T-helper 2 cell treated with Interferon-gamma antibody and Interleukin-4, amounts not matched to agents 5 μg/mL and 100 μg/mL, for 36 hours (primary cell): ENCODE measurements at regions not wholly inside any gene's neighbourhood (a gene's known extent, or its start where the extent isn't known, plus 50 kb on each side); places are given as distances from the start of the nearest gene placed in this dataset.
"Not testable (repeated sequence)": the region's sequence is repeated elsewhere in the genome, so short reads cannot be mapped to it uniquely, and the experiment has no call there.

Source experiments
- DNase-seq: peaks from one replicate; pipeline ENCODE4 v3.0.0; 2021; ENCODE audit warnings: low spot score
- H3K27ac Mint-ChIP-seq: one replicate; pipeline ENCODE4 v1.8.0; 2021; ENCODE audit warnings: mild to moderate bottlenecking, mixed read lengths
- H3K27me3 Mint-ChIP-seq: one replicate; pipeline ENCODE4 v1.8.0; 2021; ENCODE audit warnings: low read depth, mixed read lengths
- H3K36me3 Mint-ChIP-seq: one replicate; pipeline ENCODE4 v1.8.0; 2021; ENCODE audit warnings: low read depth, mixed read lengths
- H3K4me1 Mint-ChIP-seq: one replicate; pipeline ENCODE4 v1.8.0; 2021; ENCODE audit warnings: low read depth, mixed read lengths
- H3K4me3 Mint-ChIP-seq: one replicate; pipeline ENCODE4 v1.8.0; 2022; ENCODE audit warnings: mild to moderate bottlenecking, moderate library complexity, mixed read lengths
- H3K9me3 Mint-ChIP-seq: one replicate; pipeline ENCODE4 v1.8.0; 2021; ENCODE audit warnings: mixed read lengths

- no peaks in the 10 kb centered on the region for H3K36me3 Mint-ChIP-seq
These were observed 177.8 kb upstream of the ATP6AP2 start for GRCh38 chrX:40402831-40403533.

GRCh38 chrX:40395102-40395501 is 185.7 kb upstream of the ATP6AP2 start:
- H3K36me3 Mint-ChIP-seq, result no peaks in the 10 kb centered on the region
- H3K4me1 Mint-ChIP-seq, result no peaks in the 10 kb centered on the region
- DNase-seq, result no peak
- no peaks in the 10 kb centered on the region for H3K27me3 Mint-ChIP-seq
- H3K27ac Mint-ChIP-seq, result no peak overlapping the region
- H3K9me3 Mint-ChIP-seq, result no peaks in the 10 kb centered on the region
- no peak overlapping the region for H3K4me3 Mint-ChIP-seq

More at GRCh38 chrX:40402831-40403533, 177.8 kb upstream of the ATP6AP2 start:
- Mint-ChIP-seq H3K9me3 (peaks cover 1% of the 10 kb centered on the region), H3K27me3 (no peaks in the 10 kb centered on the region), H3K27ac (no peak overlapping the region), H3K4me1 (no peaks in the 10 kb centered on the region), H3K4me3 (no peak overlapping the region)
- DNase-seq, result no peak

- H3K4me3 Mint-ChIP-seq, result no peak overlapping the region
- DNase-seq, result no peak
- no peaks in the 10 kb centered on the region for H3K36me3 Mint-ChIP-seq
- no peaks in the 10 kb centered on the region for H3K4me1 Mint-ChIP-seq
- no peaks in the 10 kb centered on the region for H3K27me3 Mint-ChIP-seq
- H3K9me3 Mint-ChIP-seq, result no peaks in the 10 kb centered on the region
- no peak overlapping the region for H3K27ac Mint-ChIP-seq
These were observed 186.5 kb upstream of the ATP6AP2 start for GRCh38 chrX:40394302-40394701.

- H3K9me3 Mint-ChIP-seq, result no peaks in the 10 kb centered on the region
- H3K4me1 Mint-ChIP-seq, result no peaks in the 10 kb centered on the region
- H3K36me3 Mint-ChIP-seq, result no peaks in the 10 kb centered on the region
- no peak overlapping the region for H3K4me3 Mint-ChIP-seq
- no peak overlapping the region for H3K27ac Mint-ChIP-seq
- no peak for DNase-seq
- no peaks in the 10 kb centered on the region for H3K27me3 Mint-ChIP-seq
These were observed 188.2 kb upstream of the ATP6AP2 start for GRCh38 chrX:40392599-40392998.

GRCh38 chrX:40391662-40392061 is 189.1 kb upstream of the ATP6AP2 start:
- Mint-ChIP-seq H3K9me3 (no peaks in the 10 kb centered on the region), H3K4me1 (peaks cover 4% of the 10 kb centered on the region), H3K27ac (no peak overlapping the region), H3K27me3 (no peaks in the 10 kb centered on the region), H3K4me3 (no peak overlapping the region), H3K36me3 (no peaks in the 10 kb centered on the region)
- DNase-seq, result no peak

GRCh38 chrX:40389555-40389954 is 191.2 kb upstream of the ATP6AP2 start:
- Mint-ChIP-seq H3K9me3 (no peaks in the 10 kb centered on the region), H3K36me3 (no peaks in the 10 kb centered on the region), H3K4me1 (peaks cover 4% of the 10 kb centered on the region), H3K27ac (no peak overlapping the region), H3K27me3 (no peaks in the 10 kb centered on the region), H3K4me3 (no peak overlapping the region)
- no peak for DNase-seq

- Mint-ChIP-seq H3K27ac (no peak overlapping the region), H3K9me3 (no peaks in the 10 kb centered on the region), H3K36me3 (no peaks in the 10 kb centered on the region), H3K4me3 (no peak overlapping the region), H3K4me1 (peaks cover 4% of the 10 kb centered on the region), H3K27me3 (no peaks in the 10 kb centered on the region)
- no peak for DNase-seq
These were observed 192.3 kb upstream of the ATP6AP2 start for GRCh38 chrX:40388441-40388840.

GRCh38 chrX:40387869-40388268 is 192.9 kb upstream of the ATP6AP2 start:
- not testable (repeated sequence) for H3K4me3 Mint-ChIP-seq, H3K27me3 Mint-ChIP-seq, DNase-seq, H3K36me3 Mint-ChIP-seq, H3K9me3 Mint-ChIP-seq, H3K27ac Mint-ChIP-seq, H3K4me1 Mint-ChIP-seq

- H3K4me3 Mint-ChIP-seq, H3K9me3 Mint-ChIP-seq, H3K36me3 Mint-ChIP-seq, DNase-seq, H3K4me1 Mint-ChIP-seq, H3K27ac Mint-ChIP-seq, H3K27me3 Mint-ChIP-seq: not testable (repeated sequence)
These were observed 193.5 kb upstream of the ATP6AP2 start for GRCh38 chrX:40387311-40387710.

- Mint-ChIP-seq H3K27me3 (no peaks in the 10 kb centered on the region), H3K9me3 (no peaks in the 10 kb centered on the region), H3K36me3 (no peaks in the 10 kb centered on the region), H3K4me1 (peaks cover 4% of the 10 kb centered on the region), H3K27ac (no peak overlapping the region), H3K4me3 (no peak overlapping the region)
- no peak for DNase-seq
These were observed 195.1 kb upstream of the ATP6AP2 start for GRCh38 chrX:40385682-40386081.

GRCh38 chrX:40385256-40385655 is 195.5 kb upstream of the ATP6AP2 start:
- no peaks in the 10 kb centered on the region for H3K9me3 Mint-ChIP-seq
- H3K4me3 Mint-ChIP-seq, result no peak overlapping the region
- peaks cover 4% of the 10 kb centered on the region for H3K4me1 Mint-ChIP-seq
- no peak overlapping the region for H3K27ac Mint-ChIP-seq
- H3K36me3 Mint-ChIP-seq, result no peaks in the 10 kb centered on the region
- DNase-seq, result no peak
- H3K27me3 Mint-ChIP-seq, result no peaks in the 10 kb centered on the region

GRCh38 chrX:40383969-40384368 is 196.8 kb upstream of the ATP6AP2 start:
- no peaks in the 10 kb centered on the region for H3K9me3 Mint-ChIP-seq
- H3K27me3 Mint-ChIP-seq, result no peaks in the 10 kb centered on the region
- no peaks in the 10 kb centered on the region for H3K36me3 Mint-ChIP-seq
- peaks cover 4% of the 10 kb centered on the region for H3K4me1 Mint-ChIP-seq
- H3K4me3 Mint-ChIP-seq, result no peak overlapping the region
- H3K27ac Mint-ChIP-seq, result no peak overlapping the region
- no peak for DNase-seq

GRCh38 chrX:40383360-40383759 is 197.4 kb upstream of the ATP6AP2 start:
- Mint-ChIP-seq H3K9me3 (no peaks in the 10 kb centered on the region), H3K4me1 (peaks cover 4% of the 10 kb centered on the region), H3K4me3 (no peak overlapping the region), H3K27me3 (peaks cover 2% of the 10 kb centered on the region), H3K27ac (no peak overlapping the region), H3K36me3 (no peaks in the 10 kb centered on the region)
- no peak for DNase-seq

- Mint-ChIP-seq H3K9me3 (no peaks in the 10 kb centered on the region), H3K27ac (no peak overlapping the region), H3K4me1 (no peaks in the 10 kb centered on the region), H3K4me3 (no peak overlapping the region), H3K27me3 (peaks cover 2% of the 10 kb centered on the region), H3K36me3 (no peaks in the 10 kb centered on the region)
- no peak for DNase-seq
These were observed 199.9 kb upstream of the ATP6AP2 start for GRCh38 chrX:40380655-40381488.
